ENCODE measurements at regions not wholly inside any gene's neighbourhood (a gene's known extent, or its start where the extent isn't known, plus 50 kb on each side); places are given as distances from the start of the nearest gene placed in this dataset.
A peak's percentile ranks its signal among the peaks of the same experiment; 100 is the strongest.
"Not testable (repeated sequence)": the region's sequence is repeated elsewhere in the genome, so short reads cannot be mapped to it uniquely, and the experiment has no call there.

- peak in 42 of 56 donors; percentile 2 to 73 (median 24) for DNase-seq
These were observed 115.0 kb upstream of the SHISA3 start for GRCh38 chr4:42282081-42282901.

GRCh38 chr4:42284030-42284429 lies 113.3 kb upstream of the SHISA3 start:
- DNase-seq: no peak

- not testable (repeated sequence) for DNase-seq
These were observed 108.4 kb upstream of the SHISA3 start for GRCh38 chr4:42288876-42289275.

- peak in 25 of 56 donors; percentile 2 to 46 (median 20) for DNase-seq
These were observed 105.1 kb upstream of the SHISA3 start for GRCh38 chr4:42292192-42292591.

- no peak for DNase-seq
These were observed 103.1 kb upstream of the SHISA3 start for GRCh38 chr4:42293967-42294813.

- no peak for DNase-seq
These were observed 101.1 kb upstream of the SHISA3 start for GRCh38 chr4:42296196-42296595.

GRCh38 chr4:42302348-42302747 lies 94.9 kb upstream of the SHISA3 start:
- peak in 31 of 56 donors; percentile 0 to 65 (median 18) for DNase-seq

- DNase-seq: no peak
These were observed 90.8 kb upstream of the SHISA3 start for GRCh38 chr4:42306221-42307109.

- no peak for DNase-seq
These were observed 89.0 kb upstream of the SHISA3 start for GRCh38 chr4:42308247-42308646.

- no peak for DNase-seq
These were observed 87.7 kb upstream of the SHISA3 start for GRCh38 chr4:42309361-42310260.

- DNase-seq: no peak
These were observed 86.9 kb upstream of the SHISA3 start for GRCh38 chr4:42310358-42310757.

- DNase-seq: no peak
These were observed 86.5 kb upstream of the SHISA3 start for GRCh38 chr4:42310806-42311205.

GRCh38 chr4:42311591-42311990 lies 85.7 kb upstream of the SHISA3 start:
- DNase-seq: no peak

- not testable (repeated sequence) for DNase-seq
These were observed 83.9 kb upstream of the SHISA3 start for GRCh38 chr4:42313420-42313819.

GRCh38 chr4:42313872-42314271 lies 83.4 kb upstream of the SHISA3 start:
- no peak for DNase-seq

- DNase-seq: no peak
These were observed 82.1 kb upstream of the SHISA3 start for GRCh38 chr4:42315231-42315630.

GRCh38 chr4:42320822-42321388 lies 76.4 kb upstream of the SHISA3 start:
- DNase-seq: no peak

GRCh38 chr4:42326040-42326439 lies 71.2 kb upstream of the SHISA3 start:
- DNase-seq: no peak

- no peak for DNase-seq
These were observed 70.8 kb upstream of the SHISA3 start for GRCh38 chr4:42326524-42326923.

- no peak for DNase-seq
These were observed 70.0 kb upstream of the SHISA3 start for GRCh38 chr4:42327323-42327722.
